Calu3 (cell line): ENCODE measurements at regions not wholly inside any gene's neighbourhood (a gene's known extent, or its start where the extent isn't known, plus 50 kb on each side); places are given as distances from the start of the nearest gene placed in this dataset.

ENCODE experiments used
- BruUV-seq: library from RNA; stranded (reverse); fragments of 400-500 nt; replicated peaks from 2 replicates; lab custom pipeline; 2021; lab: Mats Ljungman, UMichigan
- CTCF ChIA-PET: fragments of 300-600 bp; sonication (Branson Sonifier 250); formaldehyde crosslinking; loops from one replicate; lab custom pipeline; 2022; ENCODE audit warnings: antibody characterized with exemption; lab: Charles Lee
- DNase-seq: peaks from one replicate; pipeline ENCODE4 v3.0.0; 2022
- H3K27ac Mint-ChIP-seq: one replicate; pipeline ENCODE4 v1.8.0; 2022; ENCODE audit warnings: mixed read lengths; ENCODE audit not compliant: unreplicated experiment
- H3K27me3 Mint-ChIP-seq: one replicate; pipeline ENCODE4 v1.8.0; 2022; ENCODE audit warnings: mixed read lengths; ENCODE audit not compliant: unreplicated experiment
- H3K36me3 Mint-ChIP-seq: one replicate; pipeline ENCODE4 v1.8.0; 2022; ENCODE audit warnings: mild to moderate bottlenecking, moderate library complexity, mixed read lengths; ENCODE audit not compliant: insufficient read depth, unreplicated experiment
- H3K4me1 Mint-ChIP-seq: one replicate; pipeline ENCODE4 v1.8.0; 2022; ENCODE audit warnings: mild to moderate bottlenecking, low read depth, mixed read lengths; ENCODE audit not compliant: unreplicated experiment
- H3K4me3 Mint-ChIP-seq: one replicate; pipeline ENCODE4 v1.8.0; 2022; ENCODE audit warnings: mild to moderate bottlenecking, low read depth, moderate library complexity, mixed read lengths; ENCODE audit not compliant: unreplicated experiment
- H3K9me3 Mint-ChIP-seq: one replicate; pipeline ENCODE4 v1.8.0; 2022; ENCODE audit warnings: low read depth, mixed read lengths; ENCODE audit not compliant: unreplicated experiment
- intact Hi-C: fragments of 100-400 bp; cut with micrococcal nuclease; formaldehyde crosslinking; loops from one replicate; pipeline ENCODE4 v1.10.0; 2022; ENCODE audit not compliant: unreplicated experiment
- TF ChIP-seq, protein P1 (sequence below): fragments of 200-600 bp; IDR thresholded peaks from one replicate; pipeline ENCODE4 v1.8.0; 2022; ENCODE audit warnings: antibody characterized with exemption; ENCODE audit not compliant: unreplicated experiment

- intact Hi-C loops, result no loop called here
- CTCF ChIA-PET, result no interaction called here
Measured at GRCh38 chr2:37826611-37827010, 98.5 kb upstream of the RMDN2 start.

DNA sequence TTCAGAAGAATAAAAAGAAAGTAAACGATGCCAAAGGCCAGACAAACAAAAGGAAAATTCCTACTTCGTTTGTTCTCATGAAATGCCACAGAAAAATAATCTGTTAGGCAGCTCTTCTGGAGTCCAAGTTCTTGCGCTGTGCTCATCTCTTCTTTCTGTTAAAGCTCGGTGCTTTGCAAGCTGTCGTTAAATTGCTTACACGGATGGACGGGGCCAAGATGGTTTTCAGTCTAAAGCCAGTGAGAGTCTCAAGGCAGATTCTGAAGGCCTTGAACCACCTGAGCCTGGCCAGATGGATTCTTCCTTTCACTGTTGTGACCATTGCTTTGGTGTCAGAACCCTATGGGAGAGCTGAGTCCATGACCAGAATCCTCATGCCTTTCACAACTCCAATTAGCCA lies 97.6 kb upstream of the RMDN2 start:
- intact Hi-C loops, result no loop called here
- Mint-ChIP-seq H3K27ac (no peak overlapping the region), H3K9me3 (no peaks in the 10 kb centered on the region), H3K27me3 (no peaks in the 10 kb centered on the region), H3K4me3 (no peak overlapping the region), H3K4me1 (peaks cover 4% of the 10 kb centered on the region), H3K36me3 (no peaks in the 10 kb centered on the region)
- DNase-seq, result no peak
- BruUV-seq, result no TSS peak
- CTCF ChIA-PET, result no interaction called here
- TF ChIP-seq, protein P1, sequence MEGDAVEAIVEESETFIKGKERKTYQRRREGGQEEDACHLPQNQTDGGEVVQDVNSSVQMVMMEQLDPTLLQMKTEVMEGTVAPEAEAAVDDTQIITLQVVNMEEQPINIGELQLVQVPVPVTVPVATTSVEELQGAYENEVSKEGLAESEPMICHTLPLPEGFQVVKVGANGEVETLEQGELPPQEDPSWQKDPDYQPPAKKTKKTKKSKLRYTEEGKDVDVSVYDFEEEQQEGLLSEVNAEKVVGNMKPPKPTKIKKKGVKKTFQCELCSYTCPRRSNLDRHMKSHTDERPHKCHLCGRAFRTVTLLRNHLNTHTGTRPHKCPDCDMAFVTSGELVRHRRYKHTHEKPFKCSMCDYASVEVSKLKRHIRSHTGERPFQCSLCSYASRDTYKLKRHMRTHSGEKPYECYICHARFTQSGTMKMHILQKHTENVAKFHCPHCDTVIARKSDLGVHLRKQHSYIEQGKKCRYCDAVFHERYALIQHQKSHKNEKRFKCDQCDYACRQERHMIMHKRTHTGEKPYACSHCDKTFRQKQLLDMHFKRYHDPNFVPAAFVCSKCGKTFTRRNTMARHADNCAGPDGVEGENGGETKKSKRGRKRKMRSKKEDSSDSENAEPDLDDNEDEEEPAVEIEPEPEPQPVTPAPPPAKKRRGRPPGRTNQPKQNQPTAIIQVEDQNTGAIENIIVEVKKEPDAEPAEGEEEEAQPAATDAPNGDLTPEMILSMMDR, result no peak

More at GRCh38 chr2:37826611-37827010, 98.5 kb upstream of the RMDN2 start:
- no peaks in the 10 kb centered on the region for H3K4me1 Mint-ChIP-seq
- H3K27ac Mint-ChIP-seq, result no peak overlapping the region
- TF ChIP-seq, protein P1, result no peak
- H3K4me3 Mint-ChIP-seq, result no peak overlapping the region
- no TSS peak for BruUV-seq
- no peaks in the 10 kb centered on the region for H3K9me3 Mint-ChIP-seq
- no peaks in the 10 kb centered on the region for H3K36me3 Mint-ChIP-seq
- DNase-seq, result no peak
- no peaks in the 10 kb centered on the region for H3K27me3 Mint-ChIP-seq

DNA sequence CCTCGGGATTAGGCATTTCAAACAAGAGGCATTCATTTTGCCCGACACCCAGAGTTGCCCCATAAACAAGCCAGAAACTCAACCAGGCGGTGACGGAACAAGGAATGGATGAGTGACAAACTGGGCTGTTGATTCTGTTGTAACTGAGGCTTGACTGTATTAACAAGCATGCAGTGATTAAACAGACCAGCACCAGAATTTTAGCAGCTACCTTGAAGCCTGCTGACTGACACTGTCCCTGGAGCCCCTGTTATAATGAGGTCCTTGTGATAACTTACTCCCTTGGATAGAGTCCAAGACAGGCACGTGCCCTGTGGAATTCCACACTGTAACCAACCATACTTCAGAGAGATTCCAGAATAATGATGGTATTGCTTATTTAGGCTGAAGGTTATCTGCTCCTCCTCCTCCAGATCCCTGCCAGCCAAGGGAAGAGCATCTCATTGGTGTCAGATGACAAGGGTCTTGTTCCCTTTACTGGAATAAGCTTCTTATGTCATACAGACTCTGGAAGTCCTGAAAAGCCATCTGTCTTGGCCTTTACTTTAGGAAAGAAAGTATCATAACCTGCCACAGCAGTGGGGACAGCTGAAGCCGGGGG lies 97.1 kb upstream of the RMDN2 start:
- Mint-ChIP-seq H3K4me1 (peaks cover 9% of the 10 kb centered on the region), H3K36me3 (no peaks in the 10 kb centered on the region), H3K27ac (no peak overlapping the region), H3K27me3 (no peaks in the 10 kb centered on the region), H3K9me3 (no peaks in the 10 kb centered on the region), H3K4me3 (no peak overlapping the region)
- intact Hi-C loops, result no loop called here
- CTCF ChIA-PET, result no interaction called here
- DNase-seq, result no peak
- TF ChIP-seq, protein P1, result no peak
- BruUV-seq, result no TSS peak

GRCh38 chr2:37829202-37829601 lies 95.9 kb upstream of the RMDN2 start:
- BruUV-seq, result no TSS peak
- H3K36me3 Mint-ChIP-seq, result no peaks in the 10 kb centered on the region
- TF ChIP-seq, protein P1, result no peak
- intact Hi-C loops, result no loop called here
- no peak overlapping the region for H3K4me3 Mint-ChIP-seq
- CTCF ChIA-PET, result no interaction called here
- peaks cover 9% of the 10 kb centered on the region for H3K4me1 Mint-ChIP-seq
- no peaks in the 10 kb centered on the region for H3K27me3 Mint-ChIP-seq
- no peak for DNase-seq
- no peaks in the 10 kb centered on the region for H3K9me3 Mint-ChIP-seq
- H3K27ac Mint-ChIP-seq, result no peak overlapping the region
